HUDEP-2 (cell line): ENCODE measurements at regions not wholly inside any gene's neighbourhood (a gene's known extent, or its start where the extent isn't known, plus 50 kb on each side); places are given as distances from the start of the nearest gene placed in this dataset.
A peak's percentile ranks its signal among the peaks of the same experiment; 100 is the strongest.

Experiments
- DNase-seq, 76 experiments: peaks; one replicate each; lab custom pipeline; 2025; ENCODE audit not compliant: unreplicated experiment in 76 of 76; lab: John Stamatoyannopoulos, UW

DNA sequence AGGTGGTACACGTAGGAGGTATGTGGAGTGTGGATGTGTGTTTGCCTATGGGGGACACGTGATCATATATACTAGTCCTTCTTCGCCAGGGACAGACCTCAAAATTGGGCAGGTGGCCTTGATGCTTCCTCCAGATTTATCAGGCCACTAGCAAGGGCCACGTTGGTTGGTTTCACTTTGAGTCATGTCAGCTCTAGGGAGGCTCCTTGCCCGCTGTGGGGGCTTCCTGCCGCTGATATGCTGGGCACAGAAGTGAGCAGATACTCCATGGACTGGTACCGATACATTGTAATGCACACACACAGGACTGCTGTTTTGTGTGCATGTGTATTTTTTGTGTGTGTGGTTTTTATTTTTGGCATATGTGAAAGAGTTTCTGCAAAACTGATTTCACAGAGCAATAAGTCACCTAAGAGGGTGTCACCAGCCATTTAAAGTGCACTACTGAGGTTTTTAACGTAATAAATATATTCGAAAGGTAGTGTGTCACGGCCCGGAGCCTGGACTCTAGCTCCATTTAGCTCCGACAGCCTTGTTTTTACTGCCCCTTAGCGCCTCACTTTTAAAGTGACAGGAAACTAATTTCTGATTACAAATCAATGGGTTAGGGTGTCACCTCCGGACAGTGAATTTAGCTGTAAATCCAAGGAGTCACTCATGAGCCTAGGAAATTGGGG lies 605.5 kb upstream of the SALL1 start:
- no peak for DNase-seq

GRCh38 chr16:51755577-51756355 lies 604.7 kb upstream of the SALL1 start:
- no peak for DNase-seq

- no peak for DNase-seq
Observed at GRCh38 chr16:51755039-51755501, 604.0 kb upstream of the SALL1 start.

DNA sequence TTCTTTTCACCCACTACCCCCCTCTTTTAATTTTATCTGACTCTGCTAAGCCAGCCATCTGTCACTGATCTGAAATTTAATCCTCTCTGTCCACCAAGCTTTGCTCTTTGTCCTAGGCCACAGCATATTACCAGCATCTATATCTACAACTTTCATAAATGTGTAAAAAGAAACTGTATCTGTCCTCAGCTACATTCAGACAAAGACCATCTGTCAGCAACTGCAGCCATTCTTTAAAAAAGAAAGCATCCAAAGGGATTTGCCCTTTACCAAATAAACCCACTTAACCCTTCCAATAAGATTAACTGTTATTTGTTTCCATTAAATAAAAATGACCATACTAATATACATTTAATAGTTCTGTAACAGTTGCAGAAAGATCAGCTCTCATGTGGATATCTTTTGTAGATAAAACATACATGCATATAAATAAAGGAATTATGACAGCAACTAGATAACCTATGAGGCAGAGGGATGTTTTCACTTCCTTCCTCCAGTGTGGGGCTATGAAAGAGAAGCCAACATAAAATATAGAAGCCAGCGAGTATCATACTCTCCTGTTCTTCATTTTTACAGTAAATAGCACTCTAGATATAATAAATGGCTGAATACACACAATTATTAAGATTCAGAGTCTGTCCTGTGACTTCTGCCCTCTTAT lies 602.5 kb upstream of the SALL1 start:
- DNase-seq, result no peak

- no peak for DNase-seq
Observed at GRCh38 chr16:51752438-51752995, 601.4 kb upstream of the SALL1 start.

GRCh38 chr16:51747329-51747728 lies 596.3 kb upstream of the SALL1 start:
- DNase-seq, result no peak

GRCh38 chr16:51734220-51734619 lies 583.1 kb upstream of the SALL1 start:
- no peak for DNase-seq

- DNase-seq, result no peak
Observed at GRCh38 chr16:51733181-51733580, 582.1 kb upstream of the SALL1 start.

- DNase-seq, result no peak
Observed at GRCh38 chr16:51731160-51731559, 580.1 kb upstream of the SALL1 start.

GRCh38 chr16:51723036-51723724 lies 572.1 kb upstream of the SALL1 start:
- no peak for DNase-seq

DNA sequence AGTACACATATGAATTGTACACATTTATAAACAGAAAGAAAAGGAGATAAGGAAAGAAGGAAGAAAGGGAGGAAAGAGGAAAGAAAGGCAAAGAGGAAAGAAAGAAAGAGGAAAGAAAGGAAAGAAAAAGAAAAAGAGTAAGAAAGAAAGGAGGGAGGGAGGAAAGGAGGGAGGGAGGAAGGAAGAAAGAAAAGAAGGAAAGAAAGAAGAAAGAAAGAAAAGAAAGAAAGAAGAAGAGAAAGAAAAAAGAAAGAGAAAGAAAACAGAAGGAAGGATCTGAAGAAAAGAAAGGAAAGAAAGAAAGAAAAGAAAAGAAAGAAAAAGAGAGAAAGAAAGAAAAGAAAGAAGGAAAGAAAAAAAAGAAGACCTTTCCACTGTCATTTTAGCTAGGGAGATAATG lies 571.4 kb upstream of the SALL1 start:
- DNase-seq, result no peak

GRCh38 chr16:51719376-51719775 lies 568.3 kb upstream of the SALL1 start:
- no peak for DNase-seq

DNA sequence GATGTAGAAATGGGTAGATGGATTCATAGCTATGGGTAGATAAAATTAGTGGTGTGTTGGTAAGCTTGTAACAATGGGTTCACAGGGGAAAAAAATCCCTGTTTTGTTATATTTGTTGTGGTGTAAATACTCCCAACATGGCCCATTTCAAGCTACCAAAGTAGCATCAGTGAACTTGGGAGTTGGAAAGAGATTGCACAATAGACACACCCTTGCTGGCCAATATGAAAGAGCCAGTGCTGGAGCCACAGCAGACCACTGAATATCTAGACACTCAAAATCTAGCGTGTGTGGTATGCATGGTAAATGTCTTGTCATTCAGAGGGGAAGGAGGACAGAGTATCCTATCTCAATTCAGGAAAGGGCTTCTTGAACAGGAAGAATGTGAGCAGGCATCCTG lies 565.1 kb upstream of the SALL1 start:
- no peak for DNase-seq

GRCh38 chr16:51713502-51713901 lies 562.4 kb upstream of the SALL1 start:
- DNase-seq, result no peak

- no peak for DNase-seq
Observed at GRCh38 chr16:51710905-51711563, 560.0 kb upstream of the SALL1 start.

DNA sequence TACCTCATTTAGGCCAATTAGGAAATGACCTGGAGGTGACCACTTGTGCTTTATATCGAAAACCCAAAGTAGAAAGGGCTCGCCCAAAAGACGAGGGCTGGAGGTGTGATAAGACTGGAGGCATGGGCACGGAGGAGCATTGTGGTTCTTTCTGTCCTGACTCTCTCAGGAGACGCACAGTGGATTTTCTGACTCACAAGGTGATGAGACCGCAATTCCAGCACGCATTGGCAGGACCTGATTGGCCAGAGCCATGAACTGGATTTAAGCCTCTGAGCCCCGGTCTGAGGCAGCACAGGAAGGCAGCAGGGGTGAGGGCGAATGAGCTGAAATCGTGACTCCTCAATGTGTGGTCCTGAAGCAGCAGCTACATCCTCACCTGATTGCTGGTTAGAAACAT lies 559.1 kb upstream of the SALL1 start:
- DNase-seq, result no peak

GRCh38 chr16:51708861-51709260 lies 557.8 kb upstream of the SALL1 start:
- DNase-seq, result peak in 1 of 76 experiments; percentile 3

- DNase-seq, result no peak
Observed at GRCh38 chr16:51707666-51708065, 556.6 kb upstream of the SALL1 start.

GRCh38 chr16:51705142-51705541 lies 554.1 kb upstream of the SALL1 start:
- DNase-seq, result no peak

DNA sequence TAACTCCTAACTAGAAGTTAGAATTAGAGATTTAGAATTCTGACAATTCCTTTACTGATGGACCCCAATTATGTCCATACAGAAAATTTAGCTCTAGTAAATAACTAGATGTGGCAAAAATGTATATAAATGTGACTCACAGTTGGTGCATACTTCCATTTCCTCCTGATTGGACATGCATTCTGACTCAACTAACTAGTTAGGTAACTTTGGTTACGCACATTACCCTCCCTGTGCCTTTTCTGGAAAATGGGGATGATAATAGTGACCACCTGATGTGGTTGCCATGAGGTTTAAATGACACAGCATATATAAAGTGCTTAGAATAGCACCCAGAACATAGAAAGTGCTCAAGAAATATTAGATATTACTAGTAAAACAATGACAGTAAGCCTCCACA lies 550.0 kb upstream of the SALL1 start:
- DNase-seq, result no peak
